HCT116 (cell line): ENCODE measurements at regions not wholly inside any gene's neighbourhood (a gene's known extent, or its start where the extent isn't known, plus 50 kb on each side); places are given as distances from the start of the nearest gene placed in this dataset.

Experiments
- CTCF ChIP-seq, 3 experiments: fragments of 200-600 bp in 1 of 3; sonication (generic) in 1 of 3; IDR thresholded peaks in 2 of 3; conservative IDR thresholded peaks in 1 of 3; 2 replicates each; pipeline ENCODE4 v1.5.1; 2012 to 2017; ENCODE audit warnings: low read depth in 2 of 3, low read length in 2 of 3, antibody characterized with exemption in 1 of 3, borderline replicate concordance in 1 of 3, control low read depth in 1 of 3, mild to moderate bottlenecking in 1 of 3, mixed read lengths in 1 of 3, mixed run types in 1 of 3, moderate library complexity in 1 of 3; ENCODE audit not compliant: insufficient read depth in 1 of 3
- ELF1 ChIP-seq: IDR thresholded peaks from 2 replicates; pipeline ENCODE4 v1.6.1; 2012; ENCODE audit warnings: low read depth, borderline replicate concordance
- EZH2 ChIP-seq: fragments of 200-600 bp; sonication (generic); IDR thresholded peaks from 2 replicates; pipeline ENCODE4 v1.6.1; 2017; ENCODE audit warnings: antibody characterized with exemption, mixed run types
- FOSL1 ChIP-seq: IDR thresholded peaks from 2 replicates; pipeline ENCODE4 v1.6.1; 2012; ENCODE audit warnings: low read depth
- POLR2A ChIP-seq: IDR thresholded peaks from 2 replicates; pipeline ENCODE4 v1.7.0; 2011; ENCODE audit warnings: borderline replicate concordance; ENCODE audit not compliant: insufficient read depth, insufficient read length; ENCODE audit errors: extremely low read depth
- POLR2AphosphoS5 ChIP-seq: IDR thresholded peaks from 2 replicates; pipeline ENCODE4 v1.6.1; 2011; ENCODE audit warnings: mild to moderate bottlenecking, low read depth, low read length, moderate library complexity
- RAD21 ChIP-seq: IDR thresholded peaks from 2 replicates; pipeline ENCODE4 v1.6.1; 2012; ENCODE audit warnings: low read depth, mild to moderate bottlenecking
- REST ChIP-seq: IDR thresholded peaks from 2 replicates; pipeline ENCODE4 v1.6.1; 2012; ENCODE audit warnings: low read depth
- SP1 ChIP-seq: IDR thresholded peaks from 2 replicates; pipeline ENCODE4 v1.6.1; 2012; ENCODE audit warnings: low read depth
- SRF ChIP-seq: IDR thresholded peaks from 2 replicates; pipeline ENCODE4 v1.6.1; 2012; ENCODE audit warnings: low read depth
- TCF7L2 ChIP-seq: IDR thresholded peaks from 2 replicates; pipeline ENCODE4 v1.7.0; 2011; ENCODE audit warnings: borderline replicate concordance, inconsistent platforms; ENCODE audit not compliant: insufficient read depth, insufficient read length; ENCODE audit errors: extremely low read depth
- YY1 ChIP-seq: IDR thresholded peaks from 2 replicates; pipeline ENCODE4 v1.6.1; 2011; ENCODE audit warnings: low read length, low read depth, moderate library complexity, mild to moderate bottlenecking; ENCODE audit not compliant: insufficient replicate concordance; ENCODE audit errors: extremely low read depth
- ZBTB33 ChIP-seq: IDR thresholded peaks from 2 replicates; pipeline ENCODE4 v1.6.1; 2011; ENCODE audit warnings: mild to moderate bottlenecking, low read length, moderate library complexity; ENCODE audit not compliant: insufficient replicate concordance; ENCODE audit errors: extremely low read depth

- TF ChIP-seq CTCF (IDR thresholded peaks at IDR 0.05 in 2 of 3, conservative IDR thresholded peaks at IDR 0.05 in 1 of 3; ENCODE audit: borderline replicate concordance in 1 of 3, insufficient read depth in 1 of 3, low read depth in 2 of 3, low read length in 2 of 3) (no peak), POLR2AphosphoS5 (no peak), EZH2 (no peak), POLR2A (no peak), SRF (no peak), SP1 (no peak), FOSL1 (no peak), ELF1 (no peak), YY1 (no peak), REST (no peak), TCF7L2 (no peak), ZBTB33 (no peak), RAD21 (no peak)
Measured at GRCh38 chr10:16227674-16228073, 209.1 kb upstream of the PTER start.
